ENCODE measurements at regions not wholly inside any gene's neighbourhood (a gene's known extent, or its start where the extent isn't known, plus 50 kb on each side); places are given as distances from the start of the nearest gene placed in this dataset.

GRCh38 chr22:34993548-34993947 lies 72.4 kb upstream of the ISX start:
- no peak for DNase-seq (ENCODE audit: low spot score)

GRCh38 chr22:34997633-34998299 lies 68.2 kb upstream of the ISX start:
- no peak for DNase-seq (ENCODE audit: low spot score)

GRCh38 chr22:34998921-34999320 lies 67.0 kb upstream of the ISX start:
- no peak for DNase-seq (ENCODE audit: low spot score)

- no peak for DNase-seq (ENCODE audit: low spot score)
Measured at GRCh38 chr22:35008213-35008612, 57.7 kb upstream of the ISX start.

GRCh38 chr22:35010543-35010942 lies 55.4 kb upstream of the ISX start:
- no peak for DNase-seq (ENCODE audit: low spot score)

- no peak for DNase-seq (ENCODE audit: low spot score)
Measured at GRCh38 chr22:35014812-35015211, 51.1 kb upstream of the ISX start.
